Liver (tissue), 8 donors: ENCODE measurements at regions not wholly inside any gene's neighbourhood (a gene's known extent, or its start where the extent isn't known, plus 50 kb on each side); places are given as distances from the start of the nearest gene placed in this dataset.

Source experiments
- DNase-seq: peaks from one replicate; pipeline ENCODE4 v3.0.0-alpha.2; 2017; ENCODE audit warnings: low spot score
- H3K27ac ChIP-seq, 2 donors: one replicate each; pipeline ENCODE4 v1.7.0; 2013; ENCODE audit warnings: inconsistent platforms in 2 of 2, low read length in 2 of 2, control low read depth in 1 of 2, low read depth in 1 of 2, mild to moderate bottlenecking in 1 of 2
- H3K27me3 ChIP-seq, 4 donors: one replicate each; pipeline versions ENCODE4 v1.6.1 to v1.7.0; 2013; ENCODE audit warnings: low read length in 3 of 4, inconsistent platforms in 1 of 4, mild to moderate bottlenecking in 1 of 4, moderate library complexity in 1 of 4; ENCODE audit not compliant: control insufficient read depth in 4 of 4, insufficient read depth in 4 of 4
- H3K36me3 ChIP-seq, 4 donors: one replicate each; pipeline versions ENCODE4 v1.6.1 to v1.7.0; 2013; ENCODE audit warnings: low read length in 3 of 4, mild to moderate bottlenecking in 3 of 4, low read depth in 1 of 4, moderate library complexity in 1 of 4; ENCODE audit not compliant: control insufficient read depth in 4 of 4, insufficient read depth in 3 of 4
- H3K4me1 ChIP-seq, 4 donors: one replicate each; pipeline versions ENCODE4 v1.6.1 to v1.7.0; 2013; ENCODE audit warnings: low read length in 3 of 4, mild to moderate bottlenecking in 3 of 4, moderate library complexity in 1 of 4; ENCODE audit not compliant: control insufficient read depth in 4 of 4, insufficient read depth in 4 of 4
- H3K4me3 ChIP-seq, 3 donors: one replicate each; pipeline versions ENCODE4 v1.6.1 to v1.7.0; 2013; ENCODE audit warnings: low read length in 3 of 3, control low read depth in 1 of 3, low read depth in 1 of 3, mild to moderate bottlenecking in 1 of 3
- H3K9ac ChIP-seq, 2 donors: one replicate each; pipeline ENCODE4 v1.7.0; 2013; ENCODE audit warnings: low read length in 2 of 2, mild to moderate bottlenecking in 2 of 2, moderate library complexity in 2 of 2, control low read depth in 1 of 2, low read depth in 1 of 2
- H3K9me3 ChIP-seq, 4 donors: one replicate each; pipeline versions ENCODE4 v1.6.1 to v1.7.0; 2013; ENCODE audit warnings: low read length in 3 of 4; ENCODE audit not compliant: control insufficient read depth in 4 of 4
- ATF3 ChIP-seq: IDR thresholded peaks from 2 replicates; pipeline ENCODE4 v1.6.1; 2016; ENCODE audit warnings: antibody characterized with exemption
- CTCF ChIP-seq: fragments of 150-350 bp; IDR thresholded peaks from 2 replicates; pipeline ENCODE4 v1.5.1; 2017; ENCODE audit warnings: improper control_type of control experiment, low read depth, low read length; ENCODE audit not compliant: missing input control
- EGR1 ChIP-seq, 2 donors: IDR thresholded peaks; 2 replicates each; pipeline ENCODE4 v1.6.1; 2016 to 2018; ENCODE audit warnings: antibody characterized with exemption in 2 of 2, low read depth in 2 of 2
- FOXA1 ChIP-seq: IDR thresholded peaks from 2 replicates; pipeline ENCODE4 v1.6.1; 2016; ENCODE audit warnings: antibody characterized with exemption
- FOXA2 ChIP-seq: IDR thresholded peaks from 2 replicates; pipeline ENCODE4 v1.6.1; 2016; ENCODE audit warnings: antibody characterized with exemption
- HNF4A ChIP-seq, 2 donors: conservative IDR thresholded peaks; 2 replicates each; pipeline ENCODE4 v1.6.1; 2016; ENCODE audit warnings: antibody characterized with exemption in 2 of 2, mild to moderate bottlenecking in 2 of 2
- HNF4G ChIP-seq: IDR thresholded peaks from 2 replicates; pipeline ENCODE4 v1.6.1; 2016; ENCODE audit warnings: antibody characterized with exemption
- JUND ChIP-seq, 2 donors: IDR thresholded peaks; 2 replicates each; pipeline ENCODE4 v1.6.1; 2016; ENCODE audit warnings: antibody characterized with exemption in 2 of 2
- MAX ChIP-seq: IDR thresholded peaks from 2 replicates; pipeline ENCODE4 v1.6.1; 2016; ENCODE audit warnings: antibody characterized with exemption
- NR2F2 ChIP-seq: IDR thresholded peaks from 2 replicates; pipeline ENCODE4 v1.6.1; 2016; ENCODE audit warnings: antibody characterized with exemption
- RAD21 ChIP-seq, 2 donors: IDR thresholded peaks; 2 replicates each; pipeline ENCODE4 v1.6.1; 2016; ENCODE audit warnings: antibody characterized with exemption in 2 of 2, mild to moderate bottlenecking in 2 of 2
- REST ChIP-seq: IDR thresholded peaks from 2 replicates; pipeline ENCODE4 v1.6.1; 2016; ENCODE audit warnings: antibody characterized with exemption, mild to moderate bottlenecking
- RXRA ChIP-seq, 2 donors: IDR thresholded peaks; 2 replicates each; pipeline ENCODE4 v1.6.1; 2017 to 2018; ENCODE audit warnings: antibody characterized with exemption in 2 of 2, mild to moderate bottlenecking in 1 of 2
- TAF1 ChIP-seq: conservative IDR thresholded peaks from 2 replicates; pipeline ENCODE4 v1.6.1; 2016; ENCODE audit warnings: antibody characterized with exemption, mild to moderate bottlenecking
- YY1 ChIP-seq: IDR thresholded peaks from 2 replicates; pipeline ENCODE4 v1.6.1; 2016; ENCODE audit warnings: antibody characterized with exemption, mild to moderate bottlenecking
- ZBTB33 ChIP-seq: IDR thresholded peaks from 2 replicates; pipeline ENCODE4 v1.6.1; 2016; ENCODE audit warnings: antibody characterized with exemption
- WGBS: extraction: QIAGEN DNeasy Blood & Tissue Kit; methylation state at CpG from one replicate; pipeline ENCODE4 v1.1.7; 2013; 5-methylcytosine and 5-hydroxymethylcytosine counted together
- donor health status: healthy.
- donor health status: healthy.
- donor health status: healthy.
- donor health status: healthy.
- donor health status: healthy.

- H3K36me3 ChIP-seq: no peaks in the 10 kb centered on the region
- no peak overlapping the region for H3K27ac ChIP-seq
- 73% methylated on average over 4 of the region's 4 CpGs for WGBS
- TF ChIP-seq FOXA2 (no peak), JUND (IDR thresholded peaks at IDR 0.05) (no peak), HNF4G (no peak), TAF1 (no peak), EGR1 (IDR thresholded peaks at IDR 0.05; ENCODE audit: low read depth in 2 of 2) (no peak), MAX (no peak), REST (no peak), ZBTB33 (no peak), CTCF (no peak), NR2F2 (no peak), YY1 (no peak), RXRA (IDR thresholded peaks at IDR 0.05) (no peak), FOXA1 (no peak), HNF4A (conservative IDR thresholded peaks at IDR 0.05) (no peak), RAD21 (IDR thresholded peaks at IDR 0.05) (no peak)
- no peak for DNase-seq
- no peak overlapping the region for H3K9ac ChIP-seq
- no peaks in the 10 kb centered on the region for H3K9me3 ChIP-seq
- H3K4me1 ChIP-seq: no peaks in the 10 kb centered on the region
- H3K4me3 ChIP-seq: no peak overlapping the region
- no peaks in the 10 kb centered on the region for H3K27me3 ChIP-seq
These were observed 533.7 kb upstream of the CHAC2 start for GRCh38 chr2:53233759-53234547.

GRCh38 chr2:53231908-53232307 lies 535.7 kb upstream of the CHAC2 start:
- H3K4me1 ChIP-seq: no peaks in the 10 kb centered on the region
- no peaks in the 10 kb centered on the region for H3K27me3 ChIP-seq
- TF ChIP-seq ATF3: no peak
- H3K9me3 ChIP-seq: no peaks in the 10 kb centered on the region
- H3K27ac ChIP-seq: no peak overlapping the region
- H3K4me3 ChIP-seq: no peak overlapping the region
- H3K9ac ChIP-seq: no peak overlapping the region
- H3K36me3 ChIP-seq: no peaks in the 10 kb centered on the region
- WGBS: 46% methylated on average over 3 of the region's 3 CpGs
- DNase-seq: no peak
